SK-N-SH (cell line): ENCODE measurements at regions not wholly inside any gene's neighbourhood (a gene's known extent, or its start where the extent isn't known, plus 50 kb on each side); places are given as distances from the start of the nearest gene placed in this dataset.

ENCODE experiments used
- CTCF ChIA-PET: fragments of 300-600, 350-600 bp; formaldehyde crosslinking; extraction: SDS; loops from one replicate; lab custom pipeline; 2021; lab: Yijun Ruan, JAX
- POLR2A ChIA-PET: fragments of 350-600 bp; sonication (Branson Sonifier 250); formaldehyde crosslinking; extraction: SDS; loops from one replicate; lab custom pipeline; 2020; ENCODE audit warnings: antibody characterized with exemption, inconsistent platforms; lab: Yijun Ruan, JAX
- DNase-seq: peaks from one replicate; pipeline ENCODE4 v3.0.0; 2012
- H2AFZ ChIP-seq: fragments of 200-600 bp; sonication (generic); 2 replicates; pipeline ENCODE4 v1.8.1; 2016; ENCODE audit warnings: antibody characterized with exemption, mild to moderate bottlenecking, low read depth
- H3F3A ChIP-seq: fragments of 200-600 bp; sonication (generic); replicated peaks from 2 replicates; pipeline ENCODE3; 2016; ENCODE audit warnings: antibody characterized with exemption, mild to moderate bottlenecking; ENCODE audit not compliant: insufficient read depth
- H3K27ac ChIP-seq, 2 experiments: fragments of 200-500 bp in 1 of 2; fragments of 200-600 bp in 1 of 2; sonication (Bioruptor generic) in 1 of 2; sonication (generic), shearing (Covaris generic) in 1 of 2; 2 replicates each; pipeline versions ENCODE4 v1.5.1 to v1.6.1; 2014 to 2016; ENCODE audit warnings: low read depth in 2 of 2, inconsistent platforms in 1 of 2, low read length in 1 of 2, mild to moderate bottlenecking in 1 of 2, mixed read lengths in 1 of 2
- H3K27me3 ChIP-seq: fragments of 200-600 bp; sonication (generic), shearing (Covaris generic); 2 replicates; pipeline ENCODE4 v1.6.1; 2016; ENCODE audit warnings: mixed run types; ENCODE audit not compliant: insufficient read depth
- H3K36me3 ChIP-seq, 2 experiments: fragments of 200-500 bp in 1 of 2; fragments of 200-600 bp in 1 of 2; sonication (Bioruptor generic) in 1 of 2; sonication (generic) in 1 of 2; replicated peaks in 1 of 2; 2 replicates each; pipeline versions ENCODE3 to v1.5.1; 2014 to 2016; ENCODE audit warnings: low read length in 1 of 2, mild to moderate bottlenecking in 1 of 2; ENCODE audit not compliant: insufficient read depth in 2 of 2, control insufficient read depth in 1 of 2
- H3K4me1 ChIP-seq, 2 experiments: fragments of 200-500 bp in 1 of 2; fragments of 200-600 bp in 1 of 2; sonication (Bioruptor generic) in 1 of 2; sonication (generic), shearing (Covaris generic) in 1 of 2; 2 replicates each; pipeline versions ENCODE4 v1.5.1 to v1.6.1; 2014 to 2016; ENCODE audit warnings: low read depth in 1 of 2, low read length in 1 of 2, mixed run types in 1 of 2; ENCODE audit not compliant: insufficient read depth in 2 of 2, control insufficient read depth in 1 of 2
- H3K4me2 ChIP-seq: fragments of 200-600 bp; sonication (generic), shearing (Covaris generic); 2 replicates; pipeline ENCODE4 v1.6.1; 2017; ENCODE audit warnings: mixed run types
- H3K4me3 ChIP-seq, 2 experiments: fragments of 200-500 bp in 1 of 2; fragments of 200-600 bp in 1 of 2; sonication (Bioruptor generic) in 1 of 2; sonication (generic), shearing (Covaris generic) in 1 of 2; 2 replicates each; pipeline versions ENCODE4 v1.5.1 to v1.8.1; 2014 to 2016; ENCODE audit warnings: low read depth in 2 of 2, inconsistent platforms in 1 of 2, low read length in 1 of 2, mild to moderate bottlenecking in 1 of 2, mixed read lengths in 1 of 2, moderate library complexity in 1 of 2
- H3K79me2 ChIP-seq: fragments of 200-600 bp; sonication (generic); 2 replicates; pipeline ENCODE4 v1.8.1; 2017; ENCODE audit warnings: mild to moderate bottlenecking; ENCODE audit not compliant: insufficient read depth
- H3K9ac ChIP-seq: fragments of 200-600 bp; sonication (generic); 2 replicates; pipeline ENCODE4 v1.6.1; 2017; ENCODE audit warnings: mixed run types
- H3K9me2 ChIP-seq: fragments of 200-600 bp; sonication (generic); 2 replicates; pipeline ENCODE4 v1.6.1; 2017; ENCODE audit warnings: mixed run types
- H3K9me3 ChIP-seq: fragments of 200-600 bp; sonication (generic); 2 replicates; pipeline ENCODE4 v1.6.1; 2017; ENCODE audit warnings: mixed run types, mild to moderate bottlenecking, moderate library complexity
- H4K20me1 ChIP-seq: fragments of 200-600 bp; sonication (generic); 2 replicates; pipeline ENCODE4 v1.6.1; 2017; ENCODE audit warnings: mild to moderate bottlenecking, mixed run types; ENCODE audit not compliant: insufficient read depth
- CTCF ChIP-seq: fragments of 200-600 bp; sonication (generic); IDR thresholded peaks from 2 replicates; pipeline ENCODE4 v1.6.1; 2017; ENCODE audit warnings: antibody characterized with exemption, mild to moderate bottlenecking, moderate library complexity
- IRF3 ChIP-seq: fragments of 150-350 bp; IDR thresholded peaks from 2 replicates; pipeline ENCODE4 v1.6.1; 2016; ENCODE audit warnings: mild to moderate bottlenecking, low read depth, low read length
- RAD21 ChIP-seq: IDR thresholded peaks from 2 replicates; pipeline ENCODE4 v1.6.1; 2012; ENCODE audit warnings: mild to moderate bottlenecking, low read length
- RCOR1 ChIP-seq: fragments of 150-350 bp; IDR thresholded peaks from 2 replicates; pipeline ENCODE4 v1.6.1; 2017; ENCODE audit warnings: antibody characterized with exemption, low read length
- RXRA ChIP-seq: IDR thresholded peaks from 2 replicates; pipeline ENCODE4 v1.4.0; 2012; ENCODE audit warnings: low read depth, mild to moderate bottlenecking, borderline replicate concordance
- USF2 ChIP-seq: fragments of 150-350 bp; IDR thresholded peaks from 2 replicates; pipeline ENCODE4 v1.6.1; 2017; ENCODE audit warnings: antibody characterized with exemption, low read length, low read depth, borderline replicate concordance
- WGBS: methylation state at CpG from one replicate; pipeline ENCODE4 v1.1.6; 2017; ENCODE audit warnings: low lambda C conversion rate; 5-methylcytosine and 5-hydroxymethylcytosine counted together

GRCh38 chr7:25994433-25994994 lies 157.5 kb upstream of the NFE2L3 start:
- WGBS, result 12% methylated on average over 2 of the region's 2 CpGs
- Histone ChIP-seq H3K27ac (no peak overlapping the region), H3K27me3 (no peaks in the 10 kb centered on the region), H4K20me1 (no peaks in the 10 kb centered on the region), H2AFZ (no peak overlapping the region), H3K9me3 (no peaks in the 10 kb centered on the region), H3K4me2 (no peak overlapping the region), H3K4me1 (peaks cover 0 to 2% of the 10 kb centered on the region in 2 experiments; a peak in 1 of 4 replicates), H3K4me3 (no peak overlapping the region), H3K36me3 (no peaks in the 10 kb centered on the region), H3F3A (no peaks in the 10 kb centered on the region), H3K79me2 (no peaks in the 10 kb centered on the region), H3K9ac (no peak overlapping the region), H3K9me2 (no peaks in the 10 kb centered on the region)
- DNase-seq, result no peak
- ChIA-PET CTCF (no interaction called here), POLR2A (no interaction called here)
- no peak for TF ChIP-seq IRF3
- no peak for TF ChIP-seq RAD21

- no peak for DNase-seq
- H3K9me2 ChIP-seq, result no peaks in the 10 kb centered on the region
- no peak for TF ChIP-seq RCOR1
- H3K79me2 ChIP-seq, result no peaks in the 10 kb centered on the region
- no peak overlapping the region for H2AFZ ChIP-seq
- H3K4me3 ChIP-seq, result no peak overlapping the region
- H3K27me3 ChIP-seq, result no peaks in the 10 kb centered on the region
- no peaks in the 10 kb centered on the region for H3K9me3 ChIP-seq
- H4K20me1 ChIP-seq, result no peaks in the 10 kb centered on the region
- ChIA-PET POLR2A (no interaction called here), CTCF (no interaction called here)
- no peaks in the 10 kb centered on the region for H3F3A ChIP-seq
- H3K4me1 ChIP-seq, result peaks cover 0 to 2% of the 10 kb centered on the region in 2 experiments; a peak in 1 of 4 replicates
- no peak overlapping the region for H3K9ac ChIP-seq
- H3K36me3 ChIP-seq, result no peaks in the 10 kb centered on the region
- no peak overlapping the region for H3K27ac ChIP-seq
- 18% methylated on average over 3 of the region's 3 CpGs for WGBS
- no peak overlapping the region for H3K4me2 ChIP-seq
Measured at GRCh38 chr7:25995216-25995615, 156.8 kb upstream of the NFE2L3 start.

- ChIA-PET POLR2A (no interaction called here), CTCF (no interaction called here)
- TF ChIP-seq USF2 (no peak), RXRA (no peak), CTCF (peak; percentile 15; the same call in 1 of the 2 replicates)
- WGBS, result 32% methylated on average over 7 of the region's 7 CpGs
- no peaks in the 10 kb centered on the region for H3F3A ChIP-seq
- H3K9ac ChIP-seq, result no peak overlapping the region
- no peaks in the 10 kb centered on the region for H3K9me3 ChIP-seq
- H4K20me1 ChIP-seq, result no peaks in the 10 kb centered on the region
- H3K9me2 ChIP-seq, result no peaks in the 10 kb centered on the region
- H3K79me2 ChIP-seq, result no peaks in the 10 kb centered on the region
- no peak overlapping the region for H3K4me3 ChIP-seq
- no peaks in the 10 kb centered on the region for H3K27me3 ChIP-seq
- DNase-seq, result no peak
- no peaks in the 10 kb centered on the region for H3K36me3 ChIP-seq
- H2AFZ ChIP-seq, result no peak overlapping the region
- no peak overlapping the region for H3K27ac ChIP-seq
- H3K4me2 ChIP-seq, result no peak overlapping the region
- H3K4me1 ChIP-seq, result peaks cover 0 to 2% of the 10 kb centered on the region in 2 experiments; a peak in 1 of 4 replicates
Measured at GRCh38 chr7:25996006-25996408, 156.0 kb upstream of the NFE2L3 start.
